GM23248 (cell line): ENCODE measurements at regions not wholly inside any gene's neighbourhood (a gene's known extent, or its start where the extent isn't known, plus 50 kb on each side); places are given as distances from the start of the nearest gene placed in this dataset.

Experiments used
- EZH2 ChIP-seq: fragments of 200-600 bp; sonication (generic); IDR thresholded peaks from 2 replicates; pipeline ENCODE4 v1.6.1; 2018; ENCODE audit warnings: antibody characterized with exemption, mild to moderate bottlenecking; ENCODE audit not compliant: insufficient read depth, poor library complexity, severe bottlenecking
- EZH2phosphoT487 ChIP-seq: fragments of 200-600 bp; sonication (generic); IDR thresholded peaks from 2 replicates; pipeline ENCODE4 v1.6.1; 2018; ENCODE audit warnings: antibody characterized with exemption, moderate library complexity, mild to moderate bottlenecking, low read depth; ENCODE audit not compliant: insufficient read depth

DNA sequence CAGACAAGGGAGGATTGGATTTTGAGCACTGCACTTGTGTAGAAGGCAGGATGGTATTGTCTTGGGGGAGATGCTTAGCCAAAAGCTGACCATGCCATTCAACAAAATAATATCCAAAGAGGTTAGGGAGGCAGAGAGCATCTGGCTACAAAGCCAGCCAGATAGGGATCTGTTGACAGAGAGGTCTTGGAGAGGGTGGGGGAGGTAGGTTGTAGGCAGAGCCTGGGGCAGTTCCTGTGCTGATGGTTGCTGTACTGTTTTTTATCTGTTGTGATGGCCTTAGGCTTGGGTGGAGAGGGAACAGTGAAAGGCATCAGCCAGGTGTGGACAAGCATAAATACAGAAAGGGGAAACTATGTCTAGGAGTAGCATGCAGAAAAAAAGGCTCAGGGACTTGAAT lies 100.9 kb downstream of the AQP4 start:
- TF ChIP-seq EZH2: no peak
- TF ChIP-seq EZH2phosphoT487: no peak
